ENCODE measurements at regions not wholly inside any gene's neighbourhood (a gene's known extent, or its start where the extent isn't known, plus 50 kb on each side); places are given as distances from the start of the nearest gene placed in this dataset.
"Not testable (repeated sequence)": the region's sequence is repeated elsewhere in the genome, so short reads cannot be mapped to it uniquely, and the experiment has no call there.

GRCh38 chr4:26015133-26015651 is 101.2 kb downstream of the SMIM20 start:
- intact Hi-C loops (cut with micrococcal nuclease; ENCODE audit: unreplicated experiment): no loop called here
- no peak overlapping the region for H3K4me3 Mint-ChIP-seq (ENCODE audit: unreplicated experiment)
- no peak for DNase-seq
- BruUV-seq (replicated peaks): no TSS peak
- peaks cover 4% of the 10 kb centered on the region for H3K27me3 Mint-ChIP-seq (ENCODE audit: insufficient read depth, unreplicated experiment)
- Histone ChIP-seq H3K36me3 (ENCODE audit: control insufficient read depth, insufficient read depth, low read length) (no peaks in the 10 kb centered on the region), H3K27me3 (replicated peaks; ENCODE audit: control insufficient read depth, insufficient read depth, low read length) (no peaks in the 10 kb centered on the region), H3K4me1 (no peaks in the 10 kb centered on the region), H3K4me3 (ENCODE audit: low read depth, low read length) (no peak overlapping the region), H3K9me3 (no peaks in the 10 kb centered on the region)
- POLR2A ChIA-PET: no interaction called here
- TF ChIP-seq, protein P1, sequence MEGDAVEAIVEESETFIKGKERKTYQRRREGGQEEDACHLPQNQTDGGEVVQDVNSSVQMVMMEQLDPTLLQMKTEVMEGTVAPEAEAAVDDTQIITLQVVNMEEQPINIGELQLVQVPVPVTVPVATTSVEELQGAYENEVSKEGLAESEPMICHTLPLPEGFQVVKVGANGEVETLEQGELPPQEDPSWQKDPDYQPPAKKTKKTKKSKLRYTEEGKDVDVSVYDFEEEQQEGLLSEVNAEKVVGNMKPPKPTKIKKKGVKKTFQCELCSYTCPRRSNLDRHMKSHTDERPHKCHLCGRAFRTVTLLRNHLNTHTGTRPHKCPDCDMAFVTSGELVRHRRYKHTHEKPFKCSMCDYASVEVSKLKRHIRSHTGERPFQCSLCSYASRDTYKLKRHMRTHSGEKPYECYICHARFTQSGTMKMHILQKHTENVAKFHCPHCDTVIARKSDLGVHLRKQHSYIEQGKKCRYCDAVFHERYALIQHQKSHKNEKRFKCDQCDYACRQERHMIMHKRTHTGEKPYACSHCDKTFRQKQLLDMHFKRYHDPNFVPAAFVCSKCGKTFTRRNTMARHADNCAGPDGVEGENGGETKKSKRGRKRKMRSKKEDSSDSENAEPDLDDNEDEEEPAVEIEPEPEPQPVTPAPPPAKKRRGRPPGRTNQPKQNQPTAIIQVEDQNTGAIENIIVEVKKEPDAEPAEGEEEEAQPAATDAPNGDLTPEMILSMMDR (IDR thresholded peaks at IDR 0.05; ENCODE audit: insufficient read depth in 1 of 2, low read depth in 1 of 2, low read length in 1 of 2, severe bottlenecking in 1 of 2, unreplicated experiment in 1 of 2): no peak
- CTCF ChIA-PET: no interaction called here
- peaks cover 8% of the 10 kb centered on the region for H3K4me1 Mint-ChIP-seq (ENCODE audit: low read depth, unreplicated experiment)
- no peaks in the 10 kb centered on the region for H3K36me3 Mint-ChIP-seq (ENCODE audit: insufficient read depth, unreplicated experiment)
- no peak overlapping the region for H3K27ac Mint-ChIP-seq (ENCODE audit: unreplicated experiment)
- H3K9me3 Mint-ChIP-seq (ENCODE audit: unreplicated experiment): no peaks in the 10 kb centered on the region

DNA sequence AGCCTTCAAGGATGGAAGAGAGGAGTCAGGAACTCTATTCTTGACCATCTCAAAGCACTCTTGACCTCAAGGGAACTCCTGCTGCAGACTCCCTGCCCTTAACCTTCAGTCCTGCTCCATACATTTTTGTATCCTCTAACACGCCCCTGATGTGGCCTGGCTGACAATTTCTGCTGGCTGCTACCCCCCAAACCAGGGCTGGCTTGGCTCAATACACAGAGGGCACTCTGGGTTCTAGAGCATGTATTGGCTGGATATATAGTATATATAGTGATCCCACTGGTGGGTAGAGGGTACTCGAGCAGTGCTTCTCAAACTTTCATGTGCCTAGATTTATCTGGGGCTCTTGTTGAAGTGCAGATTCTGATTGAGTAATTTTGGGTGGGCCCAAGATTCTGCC is 101.9 kb downstream of the SMIM20 start:
- Mint-ChIP-seq H3K27ac (ENCODE audit: unreplicated experiment) (no peak overlapping the region), H3K9me3 (ENCODE audit: unreplicated experiment) (no peaks in the 10 kb centered on the region), H3K27me3 (ENCODE audit: insufficient read depth, unreplicated experiment) (peaks cover 4% of the 10 kb centered on the region), H3K4me3 (ENCODE audit: unreplicated experiment) (no peak overlapping the region), H3K4me1 (ENCODE audit: low read depth, unreplicated experiment) (peaks cover 11% of the 10 kb centered on the region), H3K36me3 (ENCODE audit: insufficient read depth, unreplicated experiment) (no peaks in the 10 kb centered on the region)
- no TSS peak for BruUV-seq (replicated peaks)
- Histone ChIP-seq H3K4me1 (peaks cover 4% of the 10 kb centered on the region; the same call in 1 of the 2 replicates), H3K4me3 (ENCODE audit: low read depth, low read length) (no peak overlapping the region), H3K36me3 (ENCODE audit: control insufficient read depth, insufficient read depth, low read length) (no peaks in the 10 kb centered on the region), H3K9me3 (no peaks in the 10 kb centered on the region), H3K27me3 (replicated peaks; ENCODE audit: control insufficient read depth, insufficient read depth, low read length) (no peaks in the 10 kb centered on the region)
- CTCF ChIA-PET: no interaction called here
- POLR2A ChIA-PET: no interaction called here
- intact Hi-C loops (cut with micrococcal nuclease; ENCODE audit: unreplicated experiment): no loop called here
- no peak for DNase-seq
- TF ChIP-seq, protein P1 (IDR thresholded peaks at IDR 0.05; ENCODE audit: insufficient read depth in 1 of 2, low read depth in 1 of 2, low read length in 1 of 2, severe bottlenecking in 1 of 2, unreplicated experiment in 1 of 2): no peak

DNA sequence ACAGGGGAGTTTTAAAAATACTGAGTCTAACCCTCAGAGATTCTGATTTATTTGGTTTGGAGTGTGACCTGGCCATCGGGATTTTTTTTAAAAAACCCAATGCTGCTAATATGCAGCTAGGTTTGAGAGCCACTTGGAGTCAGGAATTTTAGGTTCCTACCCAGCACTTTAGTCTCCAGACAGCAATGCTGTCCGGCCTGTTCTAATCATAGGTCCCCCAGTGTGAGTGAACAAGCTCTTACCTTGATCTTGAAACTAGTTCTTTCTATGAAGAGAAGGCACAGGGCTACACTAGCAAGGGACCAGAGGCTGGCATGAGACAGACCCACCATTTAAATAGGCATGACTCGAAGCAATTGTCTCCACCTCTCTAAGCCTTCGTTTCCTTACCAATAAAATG is 103.5 kb downstream of the SMIM20 start:
- H3K27me3 Mint-ChIP-seq (ENCODE audit: insufficient read depth, unreplicated experiment): peaks cover 4% of the 10 kb centered on the region
- no peaks in the 10 kb centered on the region for H3K9me3 ChIP-seq
- no peak overlapping the region for H3K27ac Mint-ChIP-seq (ENCODE audit: unreplicated experiment)
- ChIA-PET CTCF (no interaction called here), POLR2A (no interaction called here)
- DNase-seq: no peak
- H3K9me3 Mint-ChIP-seq (ENCODE audit: unreplicated experiment): no peaks in the 10 kb centered on the region
- H3K36me3 Mint-ChIP-seq (ENCODE audit: insufficient read depth, unreplicated experiment): no peaks in the 10 kb centered on the region
- BruUV-seq (replicated peaks): no TSS peak
- H3K27me3 ChIP-seq (replicated peaks; ENCODE audit: control insufficient read depth, insufficient read depth, low read length): no peaks in the 10 kb centered on the region
- no peaks in the 10 kb centered on the region for H3K36me3 ChIP-seq (ENCODE audit: control insufficient read depth, insufficient read depth, low read length)
- TF ChIP-seq, protein P1 (IDR thresholded peaks at IDR 0.05; ENCODE audit: insufficient read depth in 1 of 2, low read depth in 1 of 2, low read length in 1 of 2, severe bottlenecking in 1 of 2, unreplicated experiment in 1 of 2): no peak
- H3K4me1 Mint-ChIP-seq (ENCODE audit: low read depth, unreplicated experiment): peaks cover 28% of the 10 kb centered on the region
- H3K4me1 ChIP-seq: peaks cover 14% of the 10 kb centered on the region
- intact Hi-C loops (cut with micrococcal nuclease; ENCODE audit: unreplicated experiment): no loop called here
- no peak overlapping the region for H3K4me3 Mint-ChIP-seq (ENCODE audit: unreplicated experiment)
- H3K4me3 ChIP-seq (ENCODE audit: low read depth, low read length): no peak overlapping the region

DNA sequence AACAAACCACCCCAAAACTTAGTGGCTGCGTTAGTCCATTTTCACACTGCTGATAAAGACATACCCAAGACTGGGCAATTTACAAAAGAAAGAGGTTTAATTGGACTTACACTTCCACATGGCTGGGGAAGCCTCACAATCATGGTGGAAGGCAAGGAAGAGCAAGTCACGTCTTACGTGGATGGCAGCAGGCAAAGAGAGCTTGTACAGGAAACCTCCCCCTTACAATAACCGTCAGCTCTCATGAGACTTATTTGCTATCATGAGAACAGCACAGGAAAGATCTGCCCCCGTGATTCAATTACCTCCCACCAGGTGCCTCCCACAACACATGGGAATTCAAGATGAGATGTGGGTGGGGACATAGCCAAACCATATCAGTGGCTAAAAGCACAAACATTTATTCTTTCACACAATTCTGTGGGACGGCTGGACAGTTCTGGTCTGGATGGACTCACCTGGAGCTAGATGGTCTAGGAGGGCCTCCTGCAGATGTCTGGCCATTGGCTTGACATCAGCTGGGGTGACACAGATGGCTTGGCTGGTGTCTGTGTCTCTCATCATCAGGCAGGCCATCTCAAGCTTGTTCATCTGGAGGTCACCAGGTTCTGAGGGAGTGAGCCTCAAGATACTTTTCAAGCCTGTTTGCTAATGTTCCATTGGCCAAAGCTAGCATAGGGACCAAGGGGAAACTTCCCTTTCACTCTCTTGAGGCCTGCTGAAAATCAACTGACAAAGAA is 104.1 kb downstream of the SMIM20 start:
- POLR2A ChIA-PET: not testable (repeated sequence)

More for the DNA sequence above, 104.1 kb downstream of the SMIM20 start:
- H3K36me3 Mint-ChIP-seq (ENCODE audit: insufficient read depth, unreplicated experiment); H3K4me3 ChIP-seq (ENCODE audit: low read depth, low read length); BruUV-seq (replicated peaks); H3K27me3 ChIP-seq (replicated peaks; ENCODE audit: control insufficient read depth, insufficient read depth, low read length); H3K4me3 Mint-ChIP-seq (ENCODE audit: unreplicated experiment); H3K27ac Mint-ChIP-seq (ENCODE audit: unreplicated experiment); H3K9me3 ChIP-seq; H3K27me3 Mint-ChIP-seq (ENCODE audit: insufficient read depth, unreplicated experiment); CTCF ChIA-PET; intact Hi-C loops (cut with micrococcal nuclease; ENCODE audit: unreplicated experiment); DNase-seq; H3K9me3 Mint-ChIP-seq (ENCODE audit: unreplicated experiment); H3K36me3 ChIP-seq (ENCODE audit: control insufficient read depth, insufficient read depth, low read length): not testable (repeated sequence)
- peaks cover 20% of the 10 kb centered on the region for H3K4me1 ChIP-seq
- peaks cover 34% of the 10 kb centered on the region for H3K4me1 Mint-ChIP-seq (ENCODE audit: low read depth, unreplicated experiment)
